Ascending aorta (tissue), 2 donors: ENCODE measurements at regions not wholly inside any gene's neighbourhood (a gene's known extent, or its start where the extent isn't known, plus 50 kb on each side); places are given as distances from the start of the nearest gene placed in this dataset.

Experiments
- DNase-seq, 2 donors: peaks; one replicate each; pipeline ENCODE4 v3.0.0-alpha.2; 2019; ENCODE audit warnings: low spot score in 2 of 2
- H3K27ac ChIP-seq, 2 donors: fragments of 200-600 bp; sonication (generic); one replicate each; pipeline ENCODE4 v1.5.1; 2016 to 2017; ENCODE audit warnings: mild to moderate bottlenecking in 1 of 2
- H3K27me3 ChIP-seq: fragments of 200-600 bp; sonication (generic); one replicate; pipeline ENCODE4 v1.5.1; 2017
- H3K36me3 ChIP-seq, 2 donors: fragments of 200-600 bp; sonication (generic); one replicate each; pipeline ENCODE4 v1.5.1; 2016
- H3K4me1 ChIP-seq, 2 donors: fragments of 200-600 bp; sonication (generic); one replicate each; pipeline ENCODE4 v1.5.1; 2016 to 2017; ENCODE audit warnings: mild to moderate bottlenecking in 1 of 2
- H3K4me3 ChIP-seq, 2 donors: fragments of 200-600 bp; sonication (generic); one replicate each; pipeline ENCODE4 v1.5.1; 2016 to 2017; ENCODE audit warnings: mild to moderate bottlenecking in 1 of 2
- H3K9me3 ChIP-seq, 2 donors: fragments of 200-600 bp; sonication (generic); one replicate each; pipeline ENCODE4 v1.5.1; 2016
- intact Hi-C: fragments of 100-400 bp; cut with DNase I; formaldehyde crosslinking; loops from one replicate; pipeline ENCODE4 v1.15.1; 2023
- TF ChIP-seq, protein P1 (sequence below), 3 experiments: fragments of 200-600 bp in 2 of 3; fragments of 450-650 bp in 1 of 3; sonication (generic) in 2 of 3; IDR thresholded peaks; one replicate each; pipeline ENCODE4 v1.5.1; 2016 to 2019; ENCODE audit warnings: antibody characterized with exemption in 3 of 3, mild to moderate bottlenecking in 1 of 3, moderate library complexity in 1 of 3

DNA sequence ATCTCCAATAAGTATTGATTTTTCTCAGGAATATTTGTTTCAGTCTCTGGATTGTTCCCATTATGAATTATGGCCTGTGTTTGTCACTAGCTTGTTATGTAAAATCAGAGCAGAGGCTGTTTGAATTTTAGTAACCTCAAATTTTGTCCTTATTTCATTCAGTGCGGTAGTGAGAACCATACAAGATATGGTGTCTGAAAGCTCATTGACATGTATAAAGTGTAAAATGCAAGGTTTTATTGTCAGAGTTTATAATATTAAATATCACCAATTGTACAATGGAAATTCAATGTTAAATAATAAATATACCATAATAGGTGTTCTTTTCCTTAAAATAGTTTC, 353.3 kb upstream of the SYNCRIP start:
- TF ChIP-seq, protein P1, sequence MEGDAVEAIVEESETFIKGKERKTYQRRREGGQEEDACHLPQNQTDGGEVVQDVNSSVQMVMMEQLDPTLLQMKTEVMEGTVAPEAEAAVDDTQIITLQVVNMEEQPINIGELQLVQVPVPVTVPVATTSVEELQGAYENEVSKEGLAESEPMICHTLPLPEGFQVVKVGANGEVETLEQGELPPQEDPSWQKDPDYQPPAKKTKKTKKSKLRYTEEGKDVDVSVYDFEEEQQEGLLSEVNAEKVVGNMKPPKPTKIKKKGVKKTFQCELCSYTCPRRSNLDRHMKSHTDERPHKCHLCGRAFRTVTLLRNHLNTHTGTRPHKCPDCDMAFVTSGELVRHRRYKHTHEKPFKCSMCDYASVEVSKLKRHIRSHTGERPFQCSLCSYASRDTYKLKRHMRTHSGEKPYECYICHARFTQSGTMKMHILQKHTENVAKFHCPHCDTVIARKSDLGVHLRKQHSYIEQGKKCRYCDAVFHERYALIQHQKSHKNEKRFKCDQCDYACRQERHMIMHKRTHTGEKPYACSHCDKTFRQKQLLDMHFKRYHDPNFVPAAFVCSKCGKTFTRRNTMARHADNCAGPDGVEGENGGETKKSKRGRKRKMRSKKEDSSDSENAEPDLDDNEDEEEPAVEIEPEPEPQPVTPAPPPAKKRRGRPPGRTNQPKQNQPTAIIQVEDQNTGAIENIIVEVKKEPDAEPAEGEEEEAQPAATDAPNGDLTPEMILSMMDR (IDR thresholded peaks at IDR 0.05): no peak
- H3K4me1 ChIP-seq: no peaks in the 10 kb centered on the region
- intact Hi-C loops: no loop called here

DNA sequence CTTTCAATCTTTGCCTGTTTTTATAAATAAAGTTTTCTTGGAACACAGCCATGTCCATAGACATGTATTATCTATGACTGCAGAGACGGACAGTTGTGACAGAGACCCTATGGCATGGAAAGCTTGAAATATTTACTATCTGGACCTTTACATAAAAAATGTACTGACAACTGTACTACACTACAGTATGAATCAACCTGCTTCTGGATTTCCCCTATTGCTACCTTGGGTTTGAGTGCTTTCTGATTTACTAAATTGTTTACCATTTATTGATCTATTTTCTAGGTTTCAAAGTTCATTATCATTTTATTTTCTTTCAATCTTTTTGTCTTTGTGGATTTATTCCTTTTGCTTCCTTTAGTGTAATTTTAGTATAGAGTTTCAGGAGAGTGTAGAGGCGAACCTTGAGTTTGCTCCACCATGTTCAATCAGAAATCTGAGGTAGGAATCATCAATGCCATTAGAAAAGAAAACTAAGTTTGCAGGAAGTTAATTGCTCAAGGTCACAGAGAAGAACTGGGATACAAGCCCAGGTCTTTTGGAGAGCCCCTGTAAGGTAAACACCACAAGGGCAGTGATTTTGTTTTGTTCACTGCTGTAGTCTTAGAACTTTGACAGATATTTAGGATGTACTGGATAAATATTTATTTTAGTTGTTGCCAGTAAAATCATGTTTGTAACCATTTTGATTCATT, 352.8 kb upstream of the SYNCRIP start:
- TF ChIP-seq, protein P1 (IDR thresholded peaks at IDR 0.05): no peak
- Histone ChIP-seq H3K27me3 (no peaks in the 10 kb centered on the region), H3K9me3 (no peaks in the 10 kb centered on the region), H3K27ac (no peak overlapping the region), H3K4me1 (no peaks in the 10 kb centered on the region), H3K4me3 (no peak overlapping the region), H3K36me3 (no peaks in the 10 kb centered on the region)
- intact Hi-C loops: no loop called here
- no peak for DNase-seq

More for the DNA sequence above, 353.3 kb upstream of the SYNCRIP start:
- H3K27me3 ChIP-seq: no peaks in the 10 kb centered on the region
- H3K27ac ChIP-seq: no peak overlapping the region
- H3K9me3 ChIP-seq: no peaks in the 10 kb centered on the region
- no peak overlapping the region for H3K4me3 ChIP-seq
- H3K36me3 ChIP-seq: no peaks in the 10 kb centered on the region
- DNase-seq: no peak

DNA sequence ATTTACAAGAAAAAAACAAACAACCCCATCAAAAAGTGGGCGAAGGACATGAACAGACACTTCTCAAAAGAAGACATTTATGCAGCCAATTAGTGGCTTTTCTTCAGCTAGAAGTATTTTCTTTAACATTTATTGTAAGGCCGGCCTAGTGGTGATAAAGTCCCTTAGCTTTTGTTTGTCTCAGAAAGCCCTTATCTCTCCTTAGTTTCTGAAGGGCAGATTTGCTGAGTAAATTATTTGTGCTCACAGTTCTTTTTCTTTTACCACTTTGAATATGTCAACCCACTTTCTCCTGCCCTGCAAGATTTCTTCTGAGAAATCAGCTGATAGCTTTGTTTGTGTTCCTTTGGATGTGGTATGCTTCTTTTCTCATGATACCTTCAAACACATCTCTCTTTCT, 344.0 kb upstream of the SYNCRIP start:
- TF ChIP-seq, protein P1 (IDR thresholded peaks at IDR 0.05): no peak
- H3K4me1 ChIP-seq: no peaks in the 10 kb centered on the region
- no peak overlapping the region for H3K27ac ChIP-seq
- no peaks in the 10 kb centered on the region for H3K36me3 ChIP-seq
- DNase-seq: no peak
- intact Hi-C loops: no loop called here
- peaks cover 12 to 19% of the 10 kb centered on the region in 2 donors for H3K9me3 ChIP-seq
- H3K27me3 ChIP-seq: no peaks in the 10 kb centered on the region
- no peak overlapping the region for H3K4me3 ChIP-seq

DNA sequence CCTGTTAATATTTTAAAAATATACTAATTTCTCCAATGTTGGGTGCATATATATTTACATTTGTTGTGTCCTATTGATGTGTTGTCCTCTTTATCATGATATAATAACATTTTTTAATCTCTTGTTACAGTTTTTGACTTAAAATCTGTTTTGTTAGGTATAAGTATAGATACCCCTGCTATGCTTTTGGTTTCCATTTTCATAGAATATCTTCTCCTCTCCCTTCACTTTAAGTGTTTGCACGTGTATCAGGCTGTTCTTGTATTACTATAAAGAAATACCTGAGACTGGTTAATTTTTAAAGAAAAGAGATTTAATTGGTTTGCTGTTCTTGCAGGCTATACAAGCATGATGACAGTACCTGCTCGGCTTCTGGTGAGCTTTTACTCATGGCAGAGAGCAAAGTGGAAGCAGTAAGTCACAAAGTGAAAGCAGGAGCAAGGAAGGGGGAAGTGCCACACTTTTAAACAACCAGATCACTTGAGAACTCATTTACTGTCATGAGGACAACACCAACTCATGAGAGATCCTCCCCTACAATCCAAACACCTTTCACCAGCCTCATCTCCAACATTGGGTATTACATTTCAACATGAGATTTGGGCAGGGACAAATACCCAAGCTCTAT, 340.5 kb upstream of the SYNCRIP start:
- H3K4me3 ChIP-seq: no peak overlapping the region
- H3K9me3 ChIP-seq: peaks cover 8 to 20% of the 10 kb centered on the region in 2 donors
- intact Hi-C loops: no loop called here
- H3K36me3 ChIP-seq: no peaks in the 10 kb centered on the region
- no peak for DNase-seq
- no peak overlapping the region for H3K27ac ChIP-seq
- H3K4me1 ChIP-seq: no peaks in the 10 kb centered on the region
- TF ChIP-seq, protein P1 (IDR thresholded peaks at IDR 0.05): no peak
- no peaks in the 10 kb centered on the region for H3K27me3 ChIP-seq

DNA sequence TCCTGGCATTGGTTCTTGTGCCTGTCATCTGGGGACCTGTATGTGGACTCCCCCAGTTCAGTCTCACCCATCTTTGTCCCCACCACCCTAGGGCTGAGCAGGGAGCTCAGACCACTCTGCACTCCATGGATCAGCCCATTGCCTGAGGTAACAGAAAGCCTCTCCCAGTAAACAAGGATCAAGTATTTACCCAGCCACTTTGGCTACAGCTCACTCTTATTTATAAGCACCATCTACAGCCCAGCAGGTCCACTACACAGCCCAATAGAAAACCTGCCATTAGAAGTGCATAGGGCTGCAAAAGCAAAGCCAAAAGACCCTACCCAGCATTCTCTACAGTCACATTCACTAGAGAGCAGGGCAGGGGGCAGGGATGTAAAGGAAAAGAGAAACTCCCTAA, 335.0 kb upstream of the SYNCRIP start:
- no peak for DNase-seq
- intact Hi-C loops: no loop called here
- TF ChIP-seq, protein P1 (IDR thresholded peaks at IDR 0.05): no peak

More for the DNA sequence above, 335.0 kb upstream of the SYNCRIP start:
- Histone ChIP-seq H3K4me3 (no peak overlapping the region), H3K27ac (no peak overlapping the region), H3K9me3 (peaks cover 0 to 5% of the 10 kb centered on the region in 2 donors), H3K4me1 (no peaks in the 10 kb centered on the region), H3K27me3 (no peaks in the 10 kb centered on the region), H3K36me3 (no peaks in the 10 kb centered on the region)
